SK-N-DZ (cell line): ENCODE measurements at regions not wholly inside any gene's neighbourhood (a gene's known extent, or its start where the extent isn't known, plus 50 kb on each side); places are given as distances from the start of the nearest gene placed in this dataset.

ENCODE experiments used
- DNase-seq: peaks from one replicate; pipeline ENCODE4 v3.0.0-alpha.2; 2015; ENCODE audit warnings: low spot score

DNA sequence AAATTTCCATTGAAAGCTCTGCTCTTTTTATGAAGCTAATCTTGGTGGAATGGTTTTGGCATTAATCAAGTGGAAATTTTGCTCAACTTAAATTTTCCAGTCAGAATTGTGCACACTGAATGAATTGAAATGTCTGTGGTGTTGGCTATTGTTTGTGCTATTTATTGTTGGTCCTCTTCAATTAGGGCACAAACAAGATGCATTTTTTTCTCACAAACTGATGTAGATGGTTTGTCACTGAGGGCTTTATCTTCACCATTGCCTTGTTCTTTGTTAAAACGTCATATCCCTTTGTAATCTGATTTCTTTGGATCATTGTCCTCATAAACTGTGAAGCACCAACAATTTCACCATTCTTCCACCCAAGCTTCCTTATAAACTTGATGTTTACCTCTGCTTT lies 152.1 kb upstream of the RHOBTB1 start:
- DNase-seq, result no peak

DNA sequence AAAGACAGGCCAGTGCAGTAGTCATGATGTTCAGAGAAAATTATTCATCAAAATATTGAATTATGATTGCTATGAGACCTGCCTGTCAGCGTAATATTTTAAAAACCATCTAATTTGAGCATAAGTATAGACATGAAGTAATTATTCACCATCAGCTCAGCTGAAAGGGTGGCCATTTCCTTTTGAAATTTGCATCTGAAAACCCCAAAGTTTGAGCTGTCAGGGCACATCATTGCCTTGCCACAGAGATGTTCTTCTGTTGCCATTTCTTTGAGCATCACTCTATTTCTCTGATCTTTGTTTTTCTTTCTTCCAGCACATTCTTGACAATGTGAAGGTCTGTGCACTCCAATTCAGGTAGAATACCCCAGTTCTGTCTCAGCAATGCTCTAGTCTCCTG lies 147.5 kb upstream of the RHOBTB1 start:
- no peak for DNase-seq

- DNase-seq, result no peak
Observed at GRCh38 chr10:61089251-61089650, 145.3 kb upstream of the RHOBTB1 start.

DNA sequence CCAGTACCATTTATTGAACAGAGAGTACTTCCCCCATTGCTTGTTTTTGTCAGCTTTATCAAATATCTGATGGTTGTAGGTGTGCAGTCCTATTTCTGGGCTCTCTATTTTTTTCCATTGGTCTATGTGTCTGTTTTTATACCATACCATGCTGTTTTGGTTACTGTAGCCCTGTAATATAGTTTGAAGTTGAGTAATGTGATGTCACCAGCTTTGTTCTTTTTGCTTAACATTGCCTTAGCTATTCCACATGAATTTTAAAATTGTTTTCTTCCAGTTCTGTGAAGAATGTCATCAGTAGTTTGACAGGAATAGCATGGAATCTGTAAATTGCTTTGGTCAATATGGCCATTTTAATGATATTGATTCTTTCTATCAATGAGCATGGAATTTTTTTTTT lies 140.5 kb upstream of the RHOBTB1 start:
- no peak for DNase-seq

- DNase-seq, result no peak
Observed at GRCh38 chr10:61081301-61081700, 137.3 kb upstream of the RHOBTB1 start.

- DNase-seq, result no peak
Observed at GRCh38 chr10:61078542-61079275, 134.7 kb upstream of the RHOBTB1 start.

GRCh38 chr10:61076572-61077114 lies 132.7 kb upstream of the RHOBTB1 start:
- DNase-seq, result no peak

DNA sequence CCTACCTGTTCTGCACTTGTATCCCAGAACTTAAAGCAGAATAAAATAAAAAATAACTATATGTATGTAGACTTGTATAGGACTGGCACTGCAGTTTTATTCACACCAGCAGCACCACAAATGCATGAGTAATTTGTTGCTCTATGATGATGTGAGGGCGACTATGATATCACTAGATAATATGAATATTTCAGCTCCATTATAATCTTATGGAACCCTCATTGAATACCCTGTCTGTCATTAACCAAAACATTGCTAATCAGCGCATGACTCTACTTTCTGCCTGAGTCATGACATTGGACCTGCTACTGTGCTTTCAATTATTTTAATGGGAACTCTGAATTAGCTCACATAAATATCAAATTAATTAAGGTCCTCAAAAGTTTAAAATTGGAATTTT lies 129.4 kb upstream of the RHOBTB1 start:
- DNase-seq, result no peak

DNA sequence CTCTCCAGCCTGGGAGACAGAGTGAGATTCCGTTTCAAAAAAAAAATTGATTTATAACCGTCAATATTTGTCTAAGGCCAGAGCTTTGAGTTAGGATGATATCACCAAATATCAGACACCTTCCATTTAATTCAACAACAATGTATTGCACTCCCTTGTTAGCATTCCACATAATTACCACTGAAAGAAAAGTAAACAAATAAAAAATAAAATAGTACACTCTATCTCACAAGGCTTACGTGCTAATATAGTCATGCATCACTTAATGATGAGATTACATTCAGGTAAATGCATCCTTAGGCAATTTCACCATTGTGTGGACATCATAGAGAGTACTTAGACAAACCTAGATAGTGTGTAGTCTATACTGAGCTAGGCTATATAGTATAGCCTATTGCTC lies 127.6 kb upstream of the RHOBTB1 start:
- DNase-seq, result no peak

DNA sequence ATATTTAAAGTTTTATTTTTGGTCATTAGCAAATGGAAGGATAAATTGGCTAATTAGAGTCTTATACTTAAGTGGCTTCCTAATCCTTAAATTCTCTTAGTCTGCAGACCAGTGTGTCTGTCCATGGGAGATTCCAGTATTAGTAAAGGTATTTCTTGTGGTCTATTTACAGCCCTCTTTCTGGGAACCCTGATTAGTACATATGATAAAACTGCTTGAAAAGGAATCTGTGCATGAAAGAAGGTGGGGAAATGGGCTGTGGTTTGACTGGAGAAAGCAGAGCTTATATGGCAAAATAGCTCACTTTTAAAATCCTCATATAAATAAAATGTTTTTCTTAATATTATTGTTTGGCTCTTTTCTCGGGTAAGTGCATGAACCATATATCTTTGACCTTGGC lies 124.5 kb upstream of the RHOBTB1 start:
- no peak for DNase-seq

DNA sequence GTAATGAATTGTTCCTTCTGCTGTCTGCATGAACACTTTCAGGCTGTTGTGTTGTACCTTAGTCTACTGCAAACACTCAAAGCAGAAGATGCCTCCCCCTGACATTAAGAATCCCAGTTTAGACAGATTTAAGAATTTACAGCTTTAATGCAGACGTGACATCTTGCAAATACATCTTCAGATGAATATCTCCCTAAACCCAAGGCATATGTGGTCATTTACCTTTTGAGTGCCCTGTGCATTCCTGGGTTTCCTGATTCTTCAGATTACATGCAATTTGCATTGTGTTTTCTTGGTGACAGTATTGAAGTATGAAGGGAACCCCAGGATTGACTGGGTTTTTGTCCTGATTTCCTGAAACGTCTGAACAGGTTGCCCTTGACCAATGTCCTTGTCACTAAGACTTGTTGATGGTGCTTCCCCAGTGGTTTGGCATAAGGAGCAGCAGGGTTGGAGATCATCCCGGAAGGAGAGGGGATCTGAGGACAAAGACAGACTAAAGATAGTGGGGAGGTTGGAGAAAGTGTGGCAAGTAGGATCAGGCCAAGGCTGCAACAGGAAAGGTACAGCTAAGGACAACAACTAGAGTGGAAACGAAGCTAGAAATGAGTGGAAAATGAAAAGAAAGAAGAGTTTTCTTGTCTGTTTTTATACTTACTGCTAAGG lies 123.8 kb upstream of the RHOBTB1 start:
- no peak for DNase-seq

- DNase-seq, result no peak
Observed at GRCh38 chr10:61066661-61067344, 122.8 kb upstream of the RHOBTB1 start.

DNA sequence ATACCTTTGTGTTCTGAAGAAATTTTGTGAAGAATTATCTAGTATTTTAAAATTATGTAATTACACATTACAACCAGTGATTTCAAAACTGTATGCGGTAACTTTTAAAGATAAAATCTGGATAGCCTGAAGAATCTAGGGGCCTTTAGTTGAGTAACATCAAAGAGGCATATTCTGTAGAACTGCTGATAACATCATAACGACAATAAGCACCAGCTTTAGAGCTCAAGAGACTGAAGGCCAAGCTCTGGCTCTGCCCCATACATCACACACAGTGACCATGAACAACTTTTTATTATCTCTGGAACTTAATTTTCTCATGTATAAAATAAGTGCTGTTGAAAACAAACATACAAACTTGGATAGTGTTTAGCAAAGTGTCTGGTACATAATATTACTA lies 121.1 kb upstream of the RHOBTB1 start:
- no peak for DNase-seq

DNA sequence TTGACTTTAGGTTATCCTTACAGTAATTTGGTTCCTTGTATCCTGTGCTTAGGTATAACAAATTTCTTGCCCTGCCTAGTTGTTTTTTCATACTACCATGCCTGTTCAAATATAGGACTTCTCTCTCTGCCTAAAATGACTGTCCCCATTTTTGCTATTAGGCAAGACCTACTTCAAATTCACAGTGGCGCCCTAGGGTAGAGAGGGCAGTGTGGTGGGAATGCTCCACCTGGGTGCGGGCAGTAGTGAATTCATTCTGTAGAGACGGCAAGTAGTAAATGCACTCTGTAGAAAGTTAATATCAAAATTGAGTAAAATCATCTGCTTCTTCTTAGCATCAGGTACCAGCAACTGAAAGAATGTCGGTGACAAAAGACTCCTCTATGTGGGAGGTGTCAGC lies 120.4 kb upstream of the RHOBTB1 start:
- no peak for DNase-seq

- no peak for DNase-seq
Observed at GRCh38 chr10:61063901-61064300, 119.9 kb upstream of the RHOBTB1 start.

- no peak for DNase-seq
Observed at GRCh38 chr10:61063034-61063433, 119.0 kb upstream of the RHOBTB1 start.

GRCh38 chr10:61061923-61062504 lies 118.0 kb upstream of the RHOBTB1 start:
- DNase-seq, result no peak

- DNase-seq, result no peak
Observed at GRCh38 chr10:61059636-61060035, 115.7 kb upstream of the RHOBTB1 start.

- no peak for DNase-seq
Observed at GRCh38 chr10:61052469-61053205, 108.7 kb upstream of the RHOBTB1 start.

DNA sequence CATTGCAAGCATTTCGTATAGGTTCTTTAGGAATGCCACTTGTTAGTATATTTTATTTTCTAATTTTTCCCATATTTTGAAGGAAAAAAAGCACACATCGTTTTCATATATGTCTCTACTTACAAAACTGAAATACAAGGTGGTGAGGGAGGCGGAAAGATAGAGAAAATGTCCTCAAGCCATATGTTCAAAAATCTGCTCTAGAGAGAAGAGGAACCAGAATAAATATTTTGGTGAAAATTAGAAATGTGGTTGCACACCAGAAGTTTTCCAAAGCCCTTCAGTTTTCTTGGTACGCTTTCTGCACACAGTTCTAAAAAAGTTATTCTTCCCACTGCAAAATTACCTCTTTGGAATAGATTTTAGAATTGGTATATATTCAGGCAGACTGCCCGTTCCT lies 107.4 kb upstream of the RHOBTB1 start:
- no peak for DNase-seq

- no peak for DNase-seq
Observed at GRCh38 chr10:61050120-61050745, 106.2 kb upstream of the RHOBTB1 start.
